GM19324 (cell line): ENCODE measurements at regions not wholly inside any gene's neighbourhood (a gene's known extent, or its start where the extent isn't known, plus 50 kb on each side); places are given as distances from the start of the nearest gene placed in this dataset.
"Not testable (repeated sequence)": the region's sequence is repeated elsewhere in the genome, so short reads cannot be mapped to it uniquely, and the experiment has no call there.

Experiments used
- ATAC-seq: cut with Tn5 transposase; IDR thresholded peaks from one replicate; pipeline ENCODE4 v1.9.1; 2021; ENCODE audit warnings: mild to moderate bottlenecking, moderate library complexity; ENCODE audit not compliant: unreplicated experiment, low FRiP score

- no peak for ATAC-seq
Measured at GRCh38 chr3:22372292-22373062, 621.5 kb upstream of the ZNF385D start.

GRCh38 chr3:22373182-22373581 lies 622.2 kb upstream of the ZNF385D start:
- no peak for ATAC-seq

- no peak for ATAC-seq
Measured at GRCh38 chr3:22373827-22374226, 622.8 kb upstream of the ZNF385D start.

GRCh38 chr3:22377421-22377820 lies 626.4 kb upstream of the ZNF385D start:
- ATAC-seq = no peak

- ATAC-seq = no peak
Measured at GRCh38 chr3:22378869-22379268, 627.9 kb upstream of the ZNF385D start.

GRCh38 chr3:22380253-22380652 lies 629.2 kb upstream of the ZNF385D start:
- no peak for ATAC-seq

- ATAC-seq = not testable (repeated sequence)
Measured at GRCh38 chr3:22381564-22381963, 630.6 kb upstream of the ZNF385D start.

GRCh38 chr3:22383285-22383684 lies 632.3 kb upstream of the ZNF385D start:
- ATAC-seq = no peak

- ATAC-seq = no peak
Measured at GRCh38 chr3:22386107-22386506, 635.1 kb upstream of the ZNF385D start.

- no peak for ATAC-seq
Measured at GRCh38 chr3:22392286-22392685, 641.3 kb upstream of the ZNF385D start.

- ATAC-seq = no peak
Measured at GRCh38 chr3:22392859-22393258, 641.8 kb upstream of the ZNF385D start.

- ATAC-seq = no peak
Measured at GRCh38 chr3:22399566-22399965, 648.6 kb upstream of the ZNF385D start.

GRCh38 chr3:22401499-22401898 lies 650.5 kb upstream of the ZNF385D start:
- no peak for ATAC-seq

- no peak for ATAC-seq
Measured at GRCh38 chr3:22414239-22414638, 663.2 kb upstream of the ZNF385D start.

- ATAC-seq = not testable (repeated sequence)
Measured at GRCh38 chr3:22416838-22417446, 665.9 kb upstream of the ZNF385D start.

- ATAC-seq = no peak
Measured at GRCh38 chr3:22419261-22419660, 668.3 kb upstream of the ZNF385D start.

- ATAC-seq = no peak
Measured at GRCh38 chr3:22421589-22421988, 670.6 kb upstream of the ZNF385D start.

GRCh38 chr3:22431334-22431733 lies 680.3 kb upstream of the ZNF385D start:
- ATAC-seq = no peak

GRCh38 chr3:22439626-22440025 lies 688.6 kb upstream of the ZNF385D start:
- no peak for ATAC-seq

- ATAC-seq = no peak
Measured at GRCh38 chr3:22441711-22442110, 690.7 kb upstream of the ZNF385D start.

GRCh38 chr3:22443571-22444233 lies 692.7 kb upstream of the ZNF385D start:
- no peak for ATAC-seq

- not testable (repeated sequence) for ATAC-seq
Measured at GRCh38 chr3:22445336-22445735, 694.3 kb upstream of the ZNF385D start.
